Body of pancreas (tissue), 4 donors: ENCODE measurements at regions not wholly inside any gene's neighbourhood (a gene's known extent, or its start where the extent isn't known, plus 50 kb on each side); places are given as distances from the start of the nearest gene placed in this dataset.

Experiments
- CTCF ChIP-seq, 7 experiments: fragments of 450-650 bp in 4 of 7; fragments of 200-600 bp in 3 of 7; sonication (generic) in 3 of 7; IDR thresholded peaks; one replicate each; pipeline ENCODE4 v1.5.1; 2016 to 2019; ENCODE audit warnings: antibody characterized with exemption in 7 of 7
- POLR2A ChIP-seq, 3 donors: fragments of 450-650 bp; IDR thresholded peaks; one replicate each; pipeline ENCODE4 v1.6.1; 2016; ENCODE audit warnings: antibody characterized with exemption in 3 of 3, mild to moderate bottlenecking in 2 of 3

DNA sequence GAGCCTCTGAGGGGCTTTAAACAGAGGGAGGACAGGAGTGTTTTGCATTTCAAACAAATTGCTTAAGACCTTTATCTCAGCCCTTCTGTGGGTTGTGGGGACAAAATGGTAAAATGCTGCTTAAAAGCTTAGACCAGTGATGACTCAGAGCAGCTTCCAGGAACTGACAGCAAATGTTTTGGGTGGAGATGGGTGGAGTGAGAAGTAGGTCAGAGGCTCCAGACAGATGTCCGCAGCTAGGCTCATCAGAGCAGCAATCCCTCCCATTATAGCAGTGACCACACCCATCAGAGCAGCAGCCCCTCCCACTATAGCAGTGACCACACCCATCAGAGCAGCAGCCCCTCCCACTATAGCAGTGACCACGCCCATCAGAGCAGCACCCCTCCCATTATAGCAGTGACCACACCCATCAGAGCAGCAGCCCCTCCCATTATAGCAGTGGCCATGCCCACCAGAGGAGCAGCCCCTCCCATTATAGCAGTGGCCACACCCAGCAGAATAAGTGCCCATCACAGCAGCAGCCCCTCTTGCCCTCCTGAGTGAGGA is 532.2 kb downstream of the MATN1 start:
- TF ChIP-seq CTCF (IDR thresholded peaks at IDR 0.05) = no peak
- TF ChIP-seq POLR2A (IDR thresholded peaks at IDR 0.05) = no peak
